ENCODE measurements at regions not wholly inside any gene's neighbourhood (a gene's known extent, or its start where the extent isn't known, plus 50 kb on each side); places are given as distances from the start of the nearest gene placed in this dataset.
A peak's percentile ranks its signal among the peaks of the same experiment; 100 is the strongest.

GRCh38 chr15:39250001-39250400 lies 330.9 kb upstream of the THBS1 start:
- no peak for TF ChIP-seq CTCF (IDR thresholded peaks at IDR 0.05; ENCODE audit: insufficient read depth, low read depth, low read length, missing control alignments)
- H3K4me3 ChIP-seq (ENCODE audit: low read depth, low read length) = no peak overlapping the region
- no peak for DNase-seq (ENCODE audit: low read depth)

GRCh38 chr15:39250460-39251186 lies 330.3 kb upstream of the THBS1 start:
- H3K4me3 ChIP-seq (ENCODE audit: low read depth, low read length) = no peak overlapping the region
- TF ChIP-seq CTCF (IDR thresholded peaks at IDR 0.05; ENCODE audit: insufficient read depth, low read depth, low read length, missing control alignments) = no peak
- DNase-seq (ENCODE audit: low read depth) = no peak

GRCh38 chr15:39251413-39252133 lies 329.3 kb upstream of the THBS1 start:
- DNase-seq (ENCODE audit: low read depth) = peak; percentile 59
- TF ChIP-seq CTCF (IDR thresholded peaks at IDR 0.05; ENCODE audit: insufficient read depth, low read depth, low read length, missing control alignments) = no peak

GRCh38 chr15:39252134-39252470 lies 328.8 kb upstream of the THBS1 start:
- DNase-seq (ENCODE audit: low read depth) = no peak
- no peak for TF ChIP-seq CTCF (IDR thresholded peaks at IDR 0.05; ENCODE audit: insufficient read depth, low read depth, low read length, missing control alignments)
- no peak overlapping the region for H3K4me3 ChIP-seq (ENCODE audit: low read depth, low read length)

More at GRCh38 chr15:39251413-39252133, 329.3 kb upstream of the THBS1 start:
- no peak overlapping the region for H3K4me3 ChIP-seq (ENCODE audit: low read depth, low read length)

- TF ChIP-seq CTCF (IDR thresholded peaks at IDR 0.05; ENCODE audit: insufficient read depth, low read depth, low read length, missing control alignments) = no peak
- no peak for DNase-seq (ENCODE audit: low read depth)
These were observed 327.3 kb upstream of the THBS1 start for GRCh38 chr15:39253552-39253951.

GRCh38 chr15:39254181-39254580 lies 326.7 kb upstream of the THBS1 start:
- TF ChIP-seq CTCF (IDR thresholded peaks at IDR 0.05; ENCODE audit: insufficient read depth, low read depth, low read length, missing control alignments) = no peak
- no peak overlapping the region for H3K4me3 ChIP-seq (ENCODE audit: low read depth, low read length)
- DNase-seq (ENCODE audit: low read depth) = no peak

More at GRCh38 chr15:39253552-39253951, 327.3 kb upstream of the THBS1 start:
- no peak overlapping the region for H3K4me3 ChIP-seq (ENCODE audit: low read depth, low read length)

Measured in GM12865 (cell line).